ENCODE measurements at regions not wholly inside any gene's neighbourhood (a gene's known extent, or its start where the extent isn't known, plus 50 kb on each side); places are given as distances from the start of the nearest gene placed in this dataset.

DNA sequence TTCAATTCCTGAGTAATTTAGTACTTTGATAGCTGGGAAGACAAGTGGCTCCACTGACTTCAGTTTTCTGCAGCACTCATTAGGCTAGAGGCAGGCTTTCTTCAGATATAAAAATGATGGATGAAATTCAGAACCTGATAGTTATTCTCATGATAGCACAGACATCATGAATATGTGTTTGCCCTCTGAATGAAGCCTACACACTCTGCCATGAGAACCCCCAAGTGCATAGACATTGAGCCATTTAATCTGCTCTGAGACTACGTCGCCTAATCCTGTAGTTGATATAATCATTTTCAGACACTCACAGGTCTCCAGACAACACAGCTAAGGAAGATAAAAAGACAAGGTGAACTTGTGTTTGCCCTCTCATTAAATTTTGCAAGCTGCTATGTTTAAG, 566.1 kb downstream of the AMY1C start:
- TF ChIP-seq, protein P1, sequence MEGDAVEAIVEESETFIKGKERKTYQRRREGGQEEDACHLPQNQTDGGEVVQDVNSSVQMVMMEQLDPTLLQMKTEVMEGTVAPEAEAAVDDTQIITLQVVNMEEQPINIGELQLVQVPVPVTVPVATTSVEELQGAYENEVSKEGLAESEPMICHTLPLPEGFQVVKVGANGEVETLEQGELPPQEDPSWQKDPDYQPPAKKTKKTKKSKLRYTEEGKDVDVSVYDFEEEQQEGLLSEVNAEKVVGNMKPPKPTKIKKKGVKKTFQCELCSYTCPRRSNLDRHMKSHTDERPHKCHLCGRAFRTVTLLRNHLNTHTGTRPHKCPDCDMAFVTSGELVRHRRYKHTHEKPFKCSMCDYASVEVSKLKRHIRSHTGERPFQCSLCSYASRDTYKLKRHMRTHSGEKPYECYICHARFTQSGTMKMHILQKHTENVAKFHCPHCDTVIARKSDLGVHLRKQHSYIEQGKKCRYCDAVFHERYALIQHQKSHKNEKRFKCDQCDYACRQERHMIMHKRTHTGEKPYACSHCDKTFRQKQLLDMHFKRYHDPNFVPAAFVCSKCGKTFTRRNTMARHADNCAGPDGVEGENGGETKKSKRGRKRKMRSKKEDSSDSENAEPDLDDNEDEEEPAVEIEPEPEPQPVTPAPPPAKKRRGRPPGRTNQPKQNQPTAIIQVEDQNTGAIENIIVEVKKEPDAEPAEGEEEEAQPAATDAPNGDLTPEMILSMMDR (IDR thresholded peaks at IDR 0.05 in 8 of 11, conservative IDR thresholded peaks at IDR 0.05 in 3 of 11), result no peak
- no peak for TF ChIP-seq POLR2A (IDR thresholded peaks at IDR 0.05)
